Left ventricle myocardium inferior (tissue), 1 donor: ENCODE measurements at regions not wholly inside any gene's neighbourhood (a gene's known extent, or its start where the extent isn't known, plus 50 kb on each side); places are given as distances from the start of the nearest gene placed in this dataset.

Experiments used
- DNase-seq: peaks from one replicate; pipeline ENCODE4 v3.0.0-alpha.2; 2020
- H3K27ac ChIP-seq: fragments of 200-600 bp; replicated peaks from 2 replicates; pipeline ENCODE4 v1.8.0; 2021
- H3K27me3 ChIP-seq: fragments of 200-600 bp; 2 replicates; pipeline ENCODE4 v1.8.0; 2021; ENCODE audit warnings: low read depth
- H3K36me3 ChIP-seq: fragments of 200-600 bp; 2 replicates; pipeline ENCODE4 v1.8.0; 2021
- H3K4me1 ChIP-seq: fragments of 200-600 bp; 2 replicates; pipeline ENCODE4 v1.8.0; 2021
- H3K4me3 ChIP-seq: fragments of 200-600 bp; 2 replicates; pipeline ENCODE4 v1.8.0; 2021; ENCODE audit warnings: mild to moderate bottlenecking, moderate library complexity
- H3K9me3 ChIP-seq: fragments of 200-600 bp; replicated peaks from 2 replicates; pipeline ENCODE4 v1.8.0; 2021
- CTCF ChIP-seq: fragments of 200-600 bp; IDR thresholded peaks from 2 replicates; pipeline ENCODE4 v1.8.0; 2021; ENCODE audit warnings: antibody characterized with exemption, mild to moderate bottlenecking, borderline replicate concordance
- intact Hi-C: fragments of 100-400 bp; cut with micrococcal nuclease; formaldehyde crosslinking; loops from one replicate; pipeline ENCODE4 v1.11.0; 2022
- donor health status: DM: no; HTN: yes; CAD: no; lungs with severe emphysema.

GRCh38 chr5:143878430-143878829, 66.5 kb downstream of the HMHB1 start:
- intact Hi-C loops: no loop called here
- TF ChIP-seq CTCF: no peak
- H3K4me3 ChIP-seq: no peak overlapping the region
- no peaks in the 10 kb centered on the region for H3K4me1 ChIP-seq
- DNase-seq: no peak
- no peaks in the 10 kb centered on the region for H3K9me3 ChIP-seq
- H3K27me3 ChIP-seq: no peaks in the 10 kb centered on the region
- H3K27ac ChIP-seq: no peak overlapping the region
- no peaks in the 10 kb centered on the region for H3K36me3 ChIP-seq

- Histone ChIP-seq H3K27me3 (no peaks in the 10 kb centered on the region), H3K4me1 (no peaks in the 10 kb centered on the region), H3K27ac (no peak overlapping the region), H3K9me3 (no peaks in the 10 kb centered on the region), H3K36me3 (no peaks in the 10 kb centered on the region), H3K4me3 (no peak overlapping the region)
- TF ChIP-seq CTCF: no peak
- intact Hi-C loops: no loop called here
- no peak for DNase-seq
Measured at GRCh38 chr5:143879646-143880045, 67.7 kb downstream of the HMHB1 start.

- no peak for TF ChIP-seq CTCF
- no peaks in the 10 kb centered on the region for H3K27me3 ChIP-seq
- H3K4me1 ChIP-seq: no peaks in the 10 kb centered on the region
- no peaks in the 10 kb centered on the region for H3K36me3 ChIP-seq
- no peak overlapping the region for H3K27ac ChIP-seq
- DNase-seq: no peak
- no peaks in the 10 kb centered on the region for H3K9me3 ChIP-seq
- intact Hi-C loops: no loop called here
- no peak overlapping the region for H3K4me3 ChIP-seq
Measured at GRCh38 chr5:143880178-143880577, 68.2 kb downstream of the HMHB1 start.

GRCh38 chr5:143882520-143882919, 70.6 kb downstream of the HMHB1 start:
- Histone ChIP-seq H3K27ac (no peak overlapping the region), H3K36me3 (no peaks in the 10 kb centered on the region), H3K9me3 (no peaks in the 10 kb centered on the region), H3K4me1 (peaks cover 16% of the 10 kb centered on the region), H3K4me3 (no peak overlapping the region), H3K27me3 (no peaks in the 10 kb centered on the region)
- intact Hi-C loops: no loop called here
- TF ChIP-seq CTCF: no peak
- DNase-seq: no peak

GRCh38 chr5:143886096-143886495, 74.1 kb downstream of the HMHB1 start:
- no peaks in the 10 kb centered on the region for H3K27me3 ChIP-seq
- no peak overlapping the region for H3K4me3 ChIP-seq
- H3K36me3 ChIP-seq: no peaks in the 10 kb centered on the region
- peaks cover 36% of the 10 kb centered on the region for H3K4me1 ChIP-seq
- H3K27ac ChIP-seq: peak overlapping the region; percentile 46
- H3K9me3 ChIP-seq: no peaks in the 10 kb centered on the region
- no peak for TF ChIP-seq CTCF
- intact Hi-C loops: no loop called here
- no peak for DNase-seq
